ENCODE measurements at regions not wholly inside any gene's neighbourhood (a gene's known extent, or its start where the extent isn't known, plus 50 kb on each side); places are given as distances from the start of the nearest gene placed in this dataset.

- no peak for DNase-seq
- no peak for ATAC-seq
- intact Hi-C loops (cut with DNase I, micrococcal nuclease) = no loop called here
Measured at GRCh38 chr1:67575861-67576260, 109.1 kb upstream of the GADD45A start.

GRCh38 chr1:67576474-67576873 is 108.5 kb upstream of the GADD45A start:
- ATAC-seq (no peak), DNase-seq (no peak)
- intact Hi-C loops (cut with DNase I, micrococcal nuclease) = no loop called here

- intact Hi-C loops (cut with DNase I, micrococcal nuclease) = no loop called here
- no peak for DNase-seq
- no peak for ATAC-seq
Measured at GRCh38 chr1:67577646-67578045, 107.4 kb upstream of the GADD45A start.

- DNase-seq = no peak
- intact Hi-C loops (cut with DNase I, micrococcal nuclease) = no loop called here
- no peak for ATAC-seq
Measured at GRCh38 chr1:67578397-67579020, 106.5 kb upstream of the GADD45A start.

- no peak for ATAC-seq
- DNase-seq = no peak
- intact Hi-C loops (cut with DNase I, micrococcal nuclease) = no loop called here
Measured at GRCh38 chr1:67579623-67580394, 105.2 kb upstream of the GADD45A start.

- intact Hi-C loops (cut with DNase I, micrococcal nuclease) = no loop called here
- DNase-seq (no peak), ATAC-seq (no peak)
Measured at GRCh38 chr1:67580691-67581403, 104.2 kb upstream of the GADD45A start.

GRCh38 chr1:67582625-67583461 is 102.2 kb upstream of the GADD45A start:
- intact Hi-C loops (cut with DNase I, micrococcal nuclease) = no loop called here
- DNase-seq (no peak), ATAC-seq (no peak)

GRCh38 chr1:67583462-67583950 is 101.5 kb upstream of the GADD45A start:
- ATAC-seq (no peak), DNase-seq (no peak)
- intact Hi-C loops (cut with DNase I, micrococcal nuclease) = no loop called here

GRCh38 chr1:67584938-67585337 is 100.1 kb upstream of the GADD45A start:
- DNase-seq (no peak), ATAC-seq (no peak)
- intact Hi-C loops (cut with DNase I, micrococcal nuclease) = no loop called here

- DNase-seq (no peak), ATAC-seq (no peak)
- intact Hi-C loops (cut with DNase I, micrococcal nuclease) = no loop called here
Measured at GRCh38 chr1:67586596-67586995, 98.4 kb upstream of the GADD45A start.

GRCh38 chr1:67588178-67588855 is 96.7 kb upstream of the GADD45A start:
- ATAC-seq = no peak
- intact Hi-C loops (cut with DNase I, micrococcal nuclease) = no loop called here
- DNase-seq = no peak

GRCh38 chr1:67589519-67590233 is 95.3 kb upstream of the GADD45A start:
- ATAC-seq (no peak), DNase-seq (no peak)
- intact Hi-C loops (cut with DNase I, micrococcal nuclease) = no loop called here

- DNase-seq = no peak
- intact Hi-C loops (cut with DNase I, micrococcal nuclease) = no loop called here
- ATAC-seq = no peak
Measured at GRCh38 chr1:67590329-67590728, 94.7 kb upstream of the GADD45A start.

- no peak for ATAC-seq
- intact Hi-C loops (cut with DNase I, micrococcal nuclease) = no loop called here
Measured at GRCh38 chr1:67594764-67595163, 90.2 kb upstream of the GADD45A start.

GRCh38 chr1:67596674-67597073 is 88.3 kb upstream of the GADD45A start:
- no peak for ATAC-seq

More at GRCh38 chr1:67594764-67595163, 90.2 kb upstream of the GADD45A start:
- no peak for DNase-seq

GRCh38 chr1:67597336-67597735 is 87.7 kb upstream of the GADD45A start:
- no peak for ATAC-seq
- no peak for DNase-seq
- intact Hi-C loops (cut with DNase I, micrococcal nuclease) = no loop called here

More at GRCh38 chr1:67596674-67597073, 88.3 kb upstream of the GADD45A start:
- DNase-seq = no peak
- intact Hi-C loops (cut with DNase I, micrococcal nuclease) = no loop called here

- ATAC-seq (peak; percentile 79), DNase-seq (peak in 1 of 2 donors; percentile 18)
- intact Hi-C loops (cut with DNase I, micrococcal nuclease) = no loop called here
Measured at GRCh38 chr1:67599085-67599484, 85.9 kb upstream of the GADD45A start.

- ATAC-seq = no peak
- DNase-seq = no peak
- intact Hi-C loops (cut with DNase I, micrococcal nuclease) = no loop called here
Measured at GRCh38 chr1:67601539-67601938, 83.5 kb upstream of the GADD45A start.

Data from left colon (tissue), 2 donors.